HepG2 (cell line): ENCODE measurements at regions not wholly inside any gene's neighbourhood (a gene's known extent, or its start where the extent isn't known, plus 50 kb on each side); places are given as distances from the start of the nearest gene placed in this dataset.

Source experiments
- ARNT ChIP-seq: fragments of 450-650 bp; IDR thresholded peaks from 2 replicates; pipeline ENCODE4 v1.6.1; 2017
- FOSL1 ChIP-seq: sonication (generic); formaldehyde crosslinking; IDR thresholded peaks from 2 replicates; pipeline ENCODE4 v1.9.0; 2021; ENCODE audit warnings: missing genetic modification reagents, borderline replicate concordance
- POLR2AphosphoS5 ChIP-seq: IDR thresholded peaks from 2 replicates; pipeline ENCODE4 v1.6.1; 2012; ENCODE audit warnings: low read depth, low read length
- TAF1 ChIP-seq: sonication (generic); formaldehyde crosslinking; IDR thresholded peaks from 2 replicates; pipeline ENCODE4 v1.4.0; 2020; ENCODE audit warnings: missing genetic modification reagents
- TEAD2 ChIP-seq: sonication (generic); formaldehyde crosslinking; IDR thresholded peaks from 2 replicates; pipeline ENCODE4 v1.9.0; 2021; ENCODE audit warnings: missing genetic modification reagents
- TP53 ChIP-seq: sonication (generic); formaldehyde crosslinking; conservative IDR thresholded peaks from 2 replicates; pipeline ENCODE4 v1.4.0; 2020; ENCODE audit warnings: missing genetic modification reagents
- ZNF205 ChIP-seq: IDR thresholded peaks from 2 replicates; pipeline ENCODE4 v1.6.1; 2018; ENCODE audit warnings: missing biosample characterization, missing genetic modification reagents
- TF ChIP-seq, protein P1 (sequence below): sonication (generic); formaldehyde crosslinking; IDR thresholded peaks from 2 replicates; pipeline ENCODE4 v1.5.0; 2020; ENCODE audit warnings: mild to moderate bottlenecking, missing genetic modification reagents, moderate library complexity
- TF ChIP-seq, protein P2 (sequence below): IDR thresholded peaks from 2 replicates; pipeline ENCODE4 v1.6.1; 2016; ENCODE audit warnings: control low read depth
- TF ChIP-seq, protein P3 (sequence below): sonication (generic); formaldehyde crosslinking; IDR thresholded peaks from 2 replicates; pipeline ENCODE4 v1.4.0; 2020; ENCODE audit warnings: missing genetic modification reagents

DNA sequence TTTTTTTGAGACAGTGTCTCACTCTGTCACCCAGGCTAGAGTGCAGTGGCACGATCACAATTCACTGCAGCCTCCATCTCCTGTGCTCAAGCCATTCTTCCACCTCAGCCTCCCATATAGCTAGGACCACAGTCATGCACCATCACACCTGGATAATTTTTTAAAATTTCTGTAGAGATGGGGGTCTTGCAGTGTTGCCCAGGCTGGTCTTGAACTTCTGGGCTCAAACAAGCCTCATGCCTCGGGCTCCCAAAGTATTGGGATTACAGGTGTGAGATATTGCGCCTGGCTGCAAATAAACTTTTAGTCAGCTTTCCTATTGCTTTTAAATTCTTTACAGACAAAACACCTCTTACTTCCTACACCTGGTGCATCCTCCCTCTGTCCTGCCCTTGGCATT is 102.1 kb upstream of the VEPH1 start:
- TF ChIP-seq, protein P1, sequence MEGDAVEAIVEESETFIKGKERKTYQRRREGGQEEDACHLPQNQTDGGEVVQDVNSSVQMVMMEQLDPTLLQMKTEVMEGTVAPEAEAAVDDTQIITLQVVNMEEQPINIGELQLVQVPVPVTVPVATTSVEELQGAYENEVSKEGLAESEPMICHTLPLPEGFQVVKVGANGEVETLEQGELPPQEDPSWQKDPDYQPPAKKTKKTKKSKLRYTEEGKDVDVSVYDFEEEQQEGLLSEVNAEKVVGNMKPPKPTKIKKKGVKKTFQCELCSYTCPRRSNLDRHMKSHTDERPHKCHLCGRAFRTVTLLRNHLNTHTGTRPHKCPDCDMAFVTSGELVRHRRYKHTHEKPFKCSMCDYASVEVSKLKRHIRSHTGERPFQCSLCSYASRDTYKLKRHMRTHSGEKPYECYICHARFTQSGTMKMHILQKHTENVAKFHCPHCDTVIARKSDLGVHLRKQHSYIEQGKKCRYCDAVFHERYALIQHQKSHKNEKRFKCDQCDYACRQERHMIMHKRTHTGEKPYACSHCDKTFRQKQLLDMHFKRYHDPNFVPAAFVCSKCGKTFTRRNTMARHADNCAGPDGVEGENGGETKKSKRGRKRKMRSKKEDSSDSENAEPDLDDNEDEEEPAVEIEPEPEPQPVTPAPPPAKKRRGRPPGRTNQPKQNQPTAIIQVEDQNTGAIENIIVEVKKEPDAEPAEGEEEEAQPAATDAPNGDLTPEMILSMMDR: no peak
- TF ChIP-seq, protein P2, sequence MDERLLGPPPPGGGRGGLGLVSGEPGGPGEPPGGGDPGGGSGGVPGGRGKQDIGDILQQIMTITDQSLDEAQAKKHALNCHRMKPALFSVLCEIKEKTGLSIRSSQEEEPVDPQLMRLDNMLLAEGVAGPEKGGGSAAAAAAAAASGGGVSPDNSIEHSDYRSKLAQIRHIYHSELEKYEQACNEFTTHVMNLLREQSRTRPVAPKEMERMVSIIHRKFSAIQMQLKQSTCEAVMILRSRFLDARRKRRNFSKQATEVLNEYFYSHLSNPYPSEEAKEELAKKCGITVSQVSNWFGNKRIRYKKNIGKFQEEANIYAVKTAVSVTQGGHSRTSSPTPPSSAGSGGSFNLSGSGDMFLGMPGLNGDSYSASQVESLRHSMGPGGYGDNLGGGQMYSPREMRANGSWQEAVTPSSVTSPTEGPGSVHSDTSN (CRISPR knock-in tag): no peak
- TF ChIP-seq ZNF205 (CRISPR knock-in tag) (no peak), TAF1 (no peak), TEAD2 (no peak), TP53 (no peak), ARNT (no peak), POLR2AphosphoS5 (no peak), FOSL1 (CRISPR knock-in tag) (no peak)
- TF ChIP-seq, protein P3, sequence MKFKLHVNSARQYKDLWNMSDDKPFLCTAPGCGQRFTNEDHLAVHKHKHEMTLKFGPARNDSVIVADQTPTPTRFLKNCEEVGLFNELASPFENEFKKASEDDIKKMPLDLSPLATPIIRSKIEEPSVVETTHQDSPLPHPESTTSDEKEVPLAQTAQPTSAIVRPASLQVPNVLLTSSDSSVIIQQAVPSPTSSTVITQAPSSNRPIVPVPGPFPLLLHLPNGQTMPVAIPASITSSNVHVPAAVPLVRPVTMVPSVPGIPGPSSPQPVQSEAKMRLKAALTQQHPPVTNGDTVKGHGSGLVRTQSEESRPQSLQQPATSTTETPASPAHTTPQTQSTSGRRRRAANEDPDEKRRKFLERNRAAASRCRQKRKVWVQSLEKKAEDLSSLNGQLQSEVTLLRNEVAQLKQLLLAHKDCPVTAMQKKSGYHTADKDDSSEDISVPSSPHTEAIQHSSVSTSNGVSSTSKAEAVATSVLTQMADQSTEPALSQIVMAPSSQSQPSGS (CRISPR knock-in tag): no peak
